WTC11 (cell line): ENCODE measurements at regions not wholly inside any gene's neighbourhood (a gene's known extent, or its start where the extent isn't known, plus 50 kb on each side); places are given as distances from the start of the nearest gene placed in this dataset.

Source experiments
- ATF2 ChIP-seq: sonication (generic); formaldehyde crosslinking; IDR thresholded peaks from 2 replicates; pipeline ENCODE4 v1.8.1; 2022; ENCODE audit warnings: low read depth, missing genetic modification reagents, borderline replicate concordance
- CREB1 ChIP-seq: sonication (generic); formaldehyde crosslinking; IDR thresholded peaks from 2 replicates; pipeline ENCODE4 v1.8.0; 2023; ENCODE audit warnings: mild to moderate bottlenecking, missing genetic modification reagents
- CTCF ChIP-seq: fragments of 200-600 bp; IDR thresholded peaks from 2 replicates; pipeline ENCODE4 v1.8.0; 2022; ENCODE audit warnings: antibody characterized with exemption
- ETV6 ChIP-seq: sonication (generic); formaldehyde crosslinking; IDR thresholded peaks from 2 replicates; pipeline ENCODE4 v1.8.1; 2022; ENCODE audit warnings: mild to moderate bottlenecking, missing genetic modification reagents
- HMGXB4 ChIP-seq: sonication (generic); formaldehyde crosslinking; IDR thresholded peaks from 2 replicates; pipeline ENCODE4 v1.8.1; 2023; ENCODE audit warnings: mild to moderate bottlenecking, moderate library complexity, missing genetic modification reagents
- MYBL2 ChIP-seq: sonication (generic); formaldehyde crosslinking; IDR thresholded peaks from 2 replicates; pipeline ENCODE4 v1.8.1; 2023; ENCODE audit warnings: mild to moderate bottlenecking, moderate library complexity, missing genetic modification reagents
- ZBTB21 ChIP-seq: sonication (generic); formaldehyde crosslinking; IDR thresholded peaks from 2 replicates; pipeline ENCODE4 v1.8.1; 2023; ENCODE audit warnings: mild to moderate bottlenecking, missing genetic modification reagents, borderline replicate concordance
- ZNF281 ChIP-seq: sonication (generic); formaldehyde crosslinking; IDR thresholded peaks from 2 replicates; pipeline ENCODE4 v1.8.0; 2023; ENCODE audit warnings: mild to moderate bottlenecking, missing genetic modification reagents

- no peak for TF ChIP-seq CTCF
- no peak for TF ChIP-seq HMGXB4 (CRISPR knock-in tag)
- TF ChIP-seq CREB1 (CRISPR knock-in tag): no peak
- no peak for TF ChIP-seq ZNF281 (CRISPR knock-in tag)
- TF ChIP-seq ATF2 (CRISPR knock-in tag): no peak
- no peak for TF ChIP-seq MYBL2 (CRISPR knock-in tag)
- no peak for TF ChIP-seq ETV6 (CRISPR knock-in tag)
- TF ChIP-seq ZBTB21 (CRISPR knock-in tag): no peak
Measured at GRCh38 chr2:83949361-83949760, 509.7 kb downstream of the SUCLG1 start.
